ENCODE measurements at regions not wholly inside any gene's neighbourhood (a gene's known extent, or its start where the extent isn't known, plus 50 kb on each side); places are given as distances from the start of the nearest gene placed in this dataset.

GRCh38 chr5:38739011-38739704 lies 106.7 kb upstream of the OSMR start:
- Histone ChIP-seq H2BK15ac (ENCODE audit: low read depth, low read length) (no peak overlapping the region), H2BK120ac (ENCODE audit: low read depth, low read length, poor library complexity, severe bottlenecking) (no peak overlapping the region), H3K4ac (ENCODE audit: low read depth, low read length) (no peak overlapping the region), H3K18ac (ENCODE audit: insufficient read length, low read depth, low read length) (no peak overlapping the region), H4K20me1 (ENCODE audit: control insufficient read depth, insufficient read depth, insufficient read length) (no peaks in the 10 kb centered on the region), H4K8ac (replicated peaks; ENCODE audit: insufficient read length, low read depth, low read length) (no peak overlapping the region), H3K79me2 (ENCODE audit: insufficient read depth, low read length) (no peaks in the 10 kb centered on the region), H3K9ac (ENCODE audit: extremely low read depth, insufficient read length, low read length) (no peak overlapping the region), H2BK5ac (ENCODE audit: insufficient read length, low read length) (no peak overlapping the region), H3K4me1 (ENCODE audit: insufficient read depth, low read length) (no peaks in the 10 kb centered on the region), H3K23ac (ENCODE audit: insufficient read length, low read depth, low read length) (no peak overlapping the region), H3K79me1 (ENCODE audit: insufficient read depth, low read depth, low read length, poor library complexity, severe bottlenecking) (no peaks in the 10 kb centered on the region), H3K56ac (ENCODE audit: insufficient read length, low read depth, low read length) (no peak overlapping the region), H4K91ac (ENCODE audit: insufficient read length, low read depth, low read length) (no peak overlapping the region), H3K27ac (ENCODE audit: insufficient read length, low read depth, low read length) (no peak overlapping the region), H3T11ph (ENCODE audit: low read length) (no peak overlapping the region), H2AFZ (ENCODE audit: low read length) (no peak overlapping the region), H2AK5ac (ENCODE audit: insufficient read length, low read length) (no peak overlapping the region), H3K9me3 (ENCODE audit: control insufficient read depth, low read depth, low read length) (no peaks in the 10 kb centered on the region), H3K27me3 (ENCODE audit: insufficient read depth, low read length) (no peaks in the 10 kb centered on the region), H2BK12ac (ENCODE audit: insufficient read length, low read depth, low read length) (no peak overlapping the region), H4K5ac (ENCODE audit: insufficient read length, low read depth, low read length) (no peak overlapping the region), H3K14ac (ENCODE audit: insufficient read depth, low read length) (no peak overlapping the region), H2BK20ac (ENCODE audit: low read depth, low read length, poor library complexity, severe bottlenecking) (no peak overlapping the region), H3K23me2 (ENCODE audit: insufficient read length, low read depth, low read length, poor library complexity, severe bottlenecking) (no peaks in the 10 kb centered on the region), H3K4me2 (ENCODE audit: insufficient read depth, insufficient read length, low read length) (no peak overlapping the region)
- WGBS (ENCODE audit: extremely low coverage, insufficient read length, low lambda C conversion rate), result no CpG with 5 or more reads among the region's 4 CpGs
- peaks cover 4 to 11% (median 7%) of the 10 kb centered on the region in 3 experiments; a peak in 5 of 7 replicates for H3K36me3 Mint-ChIP-seq (ENCODE audit: insufficient read depth in 1 of 3, low read depth in 3 of 3)
- no peak overlapping the region for H3K27ac Mint-ChIP-seq
- H3K4me1 Mint-ChIP-seq, result peaks cover 3% of the 10 kb centered on the region in 2 experiments
- TF ChIP-seq CTCF (conservative IDR thresholded peaks at IDR 0.05), result no peak
- DNase-seq, result no peak
- H3K4me3 Mint-ChIP-seq, result no peak overlapping the region
- peaks cover 11 to 15% of the 10 kb centered on the region in 2 experiments for H3K9me3 Mint-ChIP-seq
- no peaks in the 10 kb centered on the region for H3K27me3 Mint-ChIP-seq (ENCODE audit: low read depth)

Measured in H9 (cell line).